ENCODE measurements at regions not wholly inside any gene's neighbourhood (a gene's known extent, or its start where the extent isn't known, plus 50 kb on each side); places are given as distances from the start of the nearest gene placed in this dataset.

DNA sequence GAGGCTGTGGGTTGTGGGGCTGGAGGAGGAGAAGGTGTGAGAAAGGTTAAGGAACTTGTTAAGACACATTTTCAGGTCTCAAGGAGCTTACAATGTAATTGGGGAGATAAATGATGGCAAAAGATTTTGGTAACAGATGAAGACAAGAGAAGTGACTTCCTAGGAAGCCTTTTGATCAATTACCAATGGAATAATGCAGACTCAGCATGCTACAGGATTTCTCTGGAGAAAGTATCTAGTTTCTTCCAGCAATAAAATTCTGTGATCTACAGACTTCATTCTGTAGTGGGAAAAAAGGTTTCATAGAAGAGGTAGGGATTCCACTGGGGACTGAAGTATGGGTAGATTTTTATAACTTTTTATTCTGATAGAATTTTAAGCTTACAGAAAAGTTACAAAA, 184.2 kb upstream of the RHOBTB1 start:
- TF ChIP-seq, protein P1, sequence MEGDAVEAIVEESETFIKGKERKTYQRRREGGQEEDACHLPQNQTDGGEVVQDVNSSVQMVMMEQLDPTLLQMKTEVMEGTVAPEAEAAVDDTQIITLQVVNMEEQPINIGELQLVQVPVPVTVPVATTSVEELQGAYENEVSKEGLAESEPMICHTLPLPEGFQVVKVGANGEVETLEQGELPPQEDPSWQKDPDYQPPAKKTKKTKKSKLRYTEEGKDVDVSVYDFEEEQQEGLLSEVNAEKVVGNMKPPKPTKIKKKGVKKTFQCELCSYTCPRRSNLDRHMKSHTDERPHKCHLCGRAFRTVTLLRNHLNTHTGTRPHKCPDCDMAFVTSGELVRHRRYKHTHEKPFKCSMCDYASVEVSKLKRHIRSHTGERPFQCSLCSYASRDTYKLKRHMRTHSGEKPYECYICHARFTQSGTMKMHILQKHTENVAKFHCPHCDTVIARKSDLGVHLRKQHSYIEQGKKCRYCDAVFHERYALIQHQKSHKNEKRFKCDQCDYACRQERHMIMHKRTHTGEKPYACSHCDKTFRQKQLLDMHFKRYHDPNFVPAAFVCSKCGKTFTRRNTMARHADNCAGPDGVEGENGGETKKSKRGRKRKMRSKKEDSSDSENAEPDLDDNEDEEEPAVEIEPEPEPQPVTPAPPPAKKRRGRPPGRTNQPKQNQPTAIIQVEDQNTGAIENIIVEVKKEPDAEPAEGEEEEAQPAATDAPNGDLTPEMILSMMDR (conservative IDR thresholded peaks at IDR 0.05) = no peak
- TF ChIP-seq ZFX (IDR thresholded peaks at IDR 0.05) = no peak
